ENCODE measurements at regions not wholly inside any gene's neighbourhood (a gene's known extent, or its start where the extent isn't known, plus 50 kb on each side); places are given as distances from the start of the nearest gene placed in this dataset.

- no peak overlapping the region for H3K27ac ChIP-seq (ENCODE audit: low read length)
These were observed 84.0 kb upstream of the ATP6AP2 start for GRCh38 chrX:40496728-40497127.

GRCh38 chrX:40495659-40496058, 85.1 kb upstream of the ATP6AP2 start:
- Histone ChIP-seq H3K4me2 (ENCODE audit: low read length) (no peak overlapping the region), H4K20me1 (ENCODE audit: insufficient read depth) (no peaks in the 10 kb centered on the region), H3K9me2 (ENCODE audit: insufficient read depth, low read length) (no peaks in the 10 kb centered on the region), H3K4me3 (ENCODE audit: low read length) (no peak overlapping the region), H3K27me3 (ENCODE audit: insufficient read depth, low read depth, low read length) (no peaks in the 10 kb centered on the region), H2AFZ (ENCODE audit: low read depth, low read length) (no peak overlapping the region), H3F3A (ENCODE audit: insufficient read depth, low read length, poor library complexity, severe bottlenecking) (no peaks in the 10 kb centered on the region), H3K9me3 (ENCODE audit: low read length) (no peaks in the 10 kb centered on the region), H3K9ac (ENCODE audit: low read length) (no peak overlapping the region), H3K27ac (ENCODE audit: low read length) (no peak overlapping the region), H3K79me2 (replicated peaks; ENCODE audit: insufficient read depth, low read length) (no peaks in the 10 kb centered on the region), H3K36me3 (ENCODE audit: insufficient read depth, low read length) (no peaks in the 10 kb centered on the region)
- TF ChIP-seq MXI1 (conservative IDR thresholded peaks at IDR 0.05; ENCODE audit: poor library complexity, severe bottlenecking) (no peak), RAD21 (conservative IDR thresholded peaks at IDR 0.05) (no peak), SMC3 (conservative IDR thresholded peaks at IDR 0.05; ENCODE audit: poor library complexity) (no peak), TAF1 (IDR thresholded peaks at IDR 0.05; ENCODE audit: low read depth) (no peak), EZH2 (IDR thresholded peaks at IDR 0.05; ENCODE audit: borderline replicate concordance, insufficient read depth, low read length, poor library complexity, severe bottlenecking) (no peak), POLR2AphosphoS5 (IDR thresholded peaks at IDR 0.05) (no peak), REST (IDR thresholded peaks at IDR 0.05; ENCODE audit: borderline replicate concordance) (no peak)

More at GRCh38 chrX:40496728-40497127, 84.0 kb upstream of the ATP6AP2 start:
- Histone ChIP-seq H3K9ac (ENCODE audit: low read length) (no peak overlapping the region), H4K20me1 (ENCODE audit: insufficient read depth) (no peaks in the 10 kb centered on the region), H3K4me2 (ENCODE audit: low read length) (no peak overlapping the region), H2AFZ (ENCODE audit: low read depth, low read length) (no peak overlapping the region), H3K36me3 (ENCODE audit: insufficient read depth, low read length) (no peaks in the 10 kb centered on the region), H3K4me3 (ENCODE audit: low read length) (no peak overlapping the region), H3K9me2 (ENCODE audit: insufficient read depth, low read length) (no peaks in the 10 kb centered on the region), H3K9me3 (ENCODE audit: low read length) (no peaks in the 10 kb centered on the region), H3K79me2 (replicated peaks; ENCODE audit: insufficient read depth, low read length) (no peaks in the 10 kb centered on the region), H3F3A (ENCODE audit: insufficient read depth, low read length, poor library complexity, severe bottlenecking) (no peaks in the 10 kb centered on the region), H3K27me3 (ENCODE audit: insufficient read depth, low read depth, low read length) (no peaks in the 10 kb centered on the region)
- TF ChIP-seq SMC3 (conservative IDR thresholded peaks at IDR 0.05; ENCODE audit: poor library complexity) (no peak), MXI1 (conservative IDR thresholded peaks at IDR 0.05; ENCODE audit: poor library complexity, severe bottlenecking) (no peak), TAF1 (IDR thresholded peaks at IDR 0.05; ENCODE audit: low read depth) (no peak), RAD21 (conservative IDR thresholded peaks at IDR 0.05) (no peak), CTCF (IDR thresholded peaks at IDR 0.05; ENCODE audit: poor library complexity, severe bottlenecking) (no peak), EP300 (conservative IDR thresholded peaks at IDR 0.05; ENCODE audit: poor library complexity, severe bottlenecking) (no peak), EZH2 (IDR thresholded peaks at IDR 0.05; ENCODE audit: borderline replicate concordance, insufficient read depth, low read length, poor library complexity, severe bottlenecking) (no peak), POLR2AphosphoS5 (IDR thresholded peaks at IDR 0.05) (no peak), REST (IDR thresholded peaks at IDR 0.05; ENCODE audit: borderline replicate concordance) (no peak)

All from neural cell (in vitro differentiated cells).